ENCODE measurements at regions not wholly inside any gene's neighbourhood (a gene's known extent, or its start where the extent isn't known, plus 50 kb on each side); places are given as distances from the start of the nearest gene placed in this dataset.

- DNase-seq (ENCODE audit: low read depth in 2 of 3, low spot score in 2 of 3), result no peak
Measured at GRCh38 chr2:12298352-12298751, 418.4 kb upstream of the TRIB2 start.

- no peak for DNase-seq (ENCODE audit: low read depth in 2 of 3, low spot score in 2 of 3)
Measured at GRCh38 chr2:12299431-12299830, 417.3 kb upstream of the TRIB2 start.

- DNase-seq (ENCODE audit: low read depth in 2 of 3, low spot score in 2 of 3), result no peak
Measured at GRCh38 chr2:12300019-12300602, 416.6 kb upstream of the TRIB2 start.

- no peak for DNase-seq (ENCODE audit: low read depth in 2 of 3, low spot score in 2 of 3)
Measured at GRCh38 chr2:12300927-12301326, 415.8 kb upstream of the TRIB2 start.

GRCh38 chr2:12302140-12302539, 414.6 kb upstream of the TRIB2 start:
- no peak for DNase-seq (ENCODE audit: low read depth in 2 of 3, low spot score in 2 of 3)

- DNase-seq (ENCODE audit: low read depth in 2 of 3, low spot score in 2 of 3), result no peak
Measured at GRCh38 chr2:12302691-12303090, 414.0 kb upstream of the TRIB2 start.

GRCh38 chr2:12303181-12304030, 413.3 kb upstream of the TRIB2 start:
- no peak for DNase-seq (ENCODE audit: low read depth in 2 of 3, low spot score in 2 of 3)

GRCh38 chr2:12304564-12305171, 412.1 kb upstream of the TRIB2 start:
- DNase-seq (ENCODE audit: low read depth in 2 of 3, low spot score in 2 of 3), result no peak

- DNase-seq (ENCODE audit: low read depth in 2 of 3, low spot score in 2 of 3), result no peak
Measured at GRCh38 chr2:12305931-12306330, 410.8 kb upstream of the TRIB2 start.

- no peak for DNase-seq (ENCODE audit: low read depth in 2 of 3, low spot score in 2 of 3)
Measured at GRCh38 chr2:12310399-12310798, 406.3 kb upstream of the TRIB2 start.

GRCh38 chr2:12313445-12314126, 403.1 kb upstream of the TRIB2 start:
- no peak for DNase-seq (ENCODE audit: low read depth in 2 of 3, low spot score in 2 of 3)

GRCh38 chr2:12314127-12314760, 402.5 kb upstream of the TRIB2 start:
- no peak for DNase-seq (ENCODE audit: low read depth in 2 of 3, low spot score in 2 of 3)

- no peak for DNase-seq (ENCODE audit: low read depth in 2 of 3, low spot score in 2 of 3)
Measured at GRCh38 chr2:12315224-12315623, 401.5 kb upstream of the TRIB2 start.

- no peak for DNase-seq (ENCODE audit: low read depth in 2 of 3, low spot score in 2 of 3)
Measured at GRCh38 chr2:12316476-12316875, 400.3 kb upstream of the TRIB2 start.

- no peak for DNase-seq (ENCODE audit: low read depth in 2 of 3, low spot score in 2 of 3)
Measured at GRCh38 chr2:12317286-12317685, 399.4 kb upstream of the TRIB2 start.

GRCh38 chr2:12317814-12318426, 398.8 kb upstream of the TRIB2 start:
- DNase-seq (ENCODE audit: low read depth in 2 of 3, low spot score in 2 of 3), result no peak

GRCh38 chr2:12318427-12319057, 398.2 kb upstream of the TRIB2 start:
- DNase-seq (ENCODE audit: low read depth in 2 of 3, low spot score in 2 of 3), result no peak

- no peak for DNase-seq (ENCODE audit: low read depth in 2 of 3, low spot score in 2 of 3)
Measured at GRCh38 chr2:12320027-12320734, 396.6 kb upstream of the TRIB2 start.

- DNase-seq (ENCODE audit: low read depth in 2 of 3, low spot score in 2 of 3), result no peak
Measured at GRCh38 chr2:12320991-12321641, 395.6 kb upstream of the TRIB2 start.

Measured in hematopoietic multipotent progenitor cell (in vitro differentiated cells).